Heart right ventricle (tissue), 16 donors: ENCODE measurements at regions not wholly inside any gene's neighbourhood (a gene's known extent, or its start where the extent isn't known, plus 50 kb on each side); places are given as distances from the start of the nearest gene placed in this dataset.

Source experiments
- ATAC-seq, 8 donors: fragments of 200-7000 bp; cut with Tn5 transposase; one replicate each; pipeline ENCODE4 v1.9.1; 2020; ENCODE audit warnings: mild to moderate bottlenecking in 8 of 8, moderate library complexity in 8 of 8, moderate number of reproducible peaks in 1 of 8
- DNase-seq, 2 donors: peaks; one replicate each; pipeline ENCODE4 v3.0.0-alpha.2; 2020
- H3K27ac ChIP-seq, 10 donors: fragments of 200-600 bp; sonication (generic) in 2 of 10; one replicate each; pipeline versions ENCODE4 v1.5.0 to v1.8.0; 2020 to 2022; ENCODE audit warnings: mild to moderate bottlenecking in 3 of 10
- H3K27me3 ChIP-seq, 7 donors: fragments of 200-600 bp; one replicate each; pipeline ENCODE4 v1.8.0; 2021 to 2022; ENCODE audit warnings: mild to moderate bottlenecking in 2 of 7
- H3K36me3 ChIP-seq, 9 donors: fragments of 200-600 bp; sonication (generic) in 1 of 9; one replicate each; pipeline versions ENCODE4 v1.5.0 to v1.8.0; 2020 to 2022; ENCODE audit warnings: mild to moderate bottlenecking in 2 of 9
- H3K4me1 ChIP-seq, 9 donors: fragments of 200-600 bp; sonication (generic) in 1 of 9; one replicate each; pipeline versions ENCODE4 v1.5.0 to v1.8.0; 2020 to 2022; ENCODE audit warnings: mild to moderate bottlenecking in 4 of 9
- H3K4me3 ChIP-seq, 10 donors: fragments of 200-600 bp; sonication (generic) in 2 of 10; one replicate each; pipeline versions ENCODE4 v1.5.0 to v1.8.0; 2020 to 2022; ENCODE audit warnings: mild to moderate bottlenecking in 7 of 10, moderate library complexity in 2 of 10
- H3K9me3 ChIP-seq, 11 donors: fragments of 200-600 bp in 10 of 11; sonication (generic) in 2 of 11; one replicate each; pipeline versions ENCODE4 v1.5.0 to v1.8.0; 2013 to 2022; ENCODE audit warnings: mild to moderate bottlenecking in 2 of 11, control low read depth in 1 of 11, moderate library complexity in 1 of 11
- CTCF ChIP-seq, 9 donors: fragments of 200-600 bp; sonication (generic) in 2 of 9; IDR thresholded peaks; one replicate each; pipeline versions ENCODE4 v1.5.0 to v1.8.0; 2021 to 2022; ENCODE audit warnings: antibody characterized with exemption in 9 of 9, mild to moderate bottlenecking in 5 of 9, moderate library complexity in 1 of 9
- WGBS, 2 donors: extraction: QIAGEN DNeasy Blood & Tissue Kit; methylation state at CpG; one replicate each; pipeline ENCODE4 v1.1.7; 2013; ENCODE audit warnings: inconsistent platforms in 1 of 2; 5-methylcytosine and 5-hydroxymethylcytosine counted together
- intact Hi-C, 10 donors: fragments of 100-400 bp; cut with DNase I; formaldehyde crosslinking; loops; one replicate each; pipeline versions ENCODE4 v1.11.1 to v1.14.2; 2022
- donor health status: Arrhythmogenic right ventricular cardiomyopathy.
- donor health status: ischemic (EF 13 %, LVEDD 7.1; RV severe dilation, severe dysfunction).
- donor health status: healthy with polysubstance abuse.
- donor health status: DM: no; HTN: yes; CAD: no.
- donor health status: DM: no; HTN: no; CAD: no.
- donor health status: ischemic (EF 25% LVEDD 6.9; RV normal size, moderate dysfunction).
- donor health status: ischemic (EF 25% LVEDD 5.7; RV mildly dilated, moderate dysfunction).
- donor health status: healthy.
- donor health status: DM: yes; HTN: yes; CAD: no.
- donor health status: Ischemic cardiomyopathy.
- donor health status: ischemic (EF 35%, LVEDD 5.7; RV mildly dilated, moderate dysfunction).
- donor health status: nonischemic (EF 11% LVEDD 7.7; RV severe dilation, severe dysfunction).
- donor health status: DM: yes; HTN: yes; CAD: no.
- donor health status: PGD.
- donor health status: ischemic (EF 29% LVEDD 5.4; RV normal size, mild dysfunction).
- donor health status: nonischemic (EF 23%, LVEDD 6.1; RV moderate dilation, normal function).

- Histone ChIP-seq H3K4me1 (no peaks in the 10 kb centered on the region), H3K27me3 (no peaks in the 10 kb centered on the region), H3K4me3 (no peak overlapping the region), H3K36me3 (no peaks in the 10 kb centered on the region), H3K9me3 (no peaks in the 10 kb centered on the region), H3K27ac (no peak overlapping the region)
- WGBS, 2 donors, result 87 to 88% methylated on average over 5 of the region's 5 CpGs
- intact Hi-C loops, result no loop called here
- no peak for DNase-seq
- no peak for TF ChIP-seq CTCF (IDR thresholded peaks at IDR 0.05)
- ATAC-seq, result no peak
These were observed 535.4 kb upstream of the PTPRD start for GRCh38 chr9:11148189-11148588.

GRCh38 chr9:11149065-11149464 is 536.3 kb upstream of the PTPRD start:
- H3K27me3 ChIP-seq, result no peaks in the 10 kb centered on the region
- H3K27ac ChIP-seq, result no peak overlapping the region
- DNase-seq (no peak), ATAC-seq (no peak)
- H3K4me3 ChIP-seq, result no peak overlapping the region
- intact Hi-C loops, result no loop called here
- no peaks in the 10 kb centered on the region for H3K9me3 ChIP-seq
- no peaks in the 10 kb centered on the region for H3K36me3 ChIP-seq
- no peaks in the 10 kb centered on the region for H3K4me1 ChIP-seq
- no peak for TF ChIP-seq CTCF (IDR thresholded peaks at IDR 0.05)
- 62 to 66% methylated on average over 7 of the region's 7 CpGs for WGBS, 2 donors

- Histone ChIP-seq H3K27ac (no peak overlapping the region), H3K4me1 (no peaks in the 10 kb centered on the region), H3K4me3 (no peak overlapping the region), H3K27me3 (no peaks in the 10 kb centered on the region), H3K9me3 (peaks cover 0 to 45% (median 4%) of the 10 kb centered on the region in 11 donors), H3K36me3 (no peaks in the 10 kb centered on the region)
- DNase-seq, result no peak
- no peak for TF ChIP-seq CTCF (IDR thresholded peaks at IDR 0.05)
- intact Hi-C loops, result no loop called here
- WGBS, 2 donors, result 65 to 92% methylated on average over 1 of the region's 1 CpG
- ATAC-seq, result no peak
These were observed 545.3 kb upstream of the PTPRD start for GRCh38 chr9:11158063-11158462.

- Histone ChIP-seq H3K4me3 (no peak overlapping the region), H3K9me3 (peaks cover 0 to 51% (median 4%) of the 10 kb centered on the region in 11 donors), H3K27me3 (no peaks in the 10 kb centered on the region), H3K27ac (no peak overlapping the region), H3K4me1 (no peaks in the 10 kb centered on the region), H3K36me3 (no peaks in the 10 kb centered on the region)
- ATAC-seq (no peak), DNase-seq (no peak)
- intact Hi-C loops, result no loop called here
- no peak for TF ChIP-seq CTCF (IDR thresholded peaks at IDR 0.05)
These were observed 545.9 kb upstream of the PTPRD start for GRCh38 chr9:11158676-11159075.
